Trophoblast cell (in vitro differentiated cells and primary cell): ENCODE measurements at regions not wholly inside any gene's neighbourhood (a gene's known extent, or its start where the extent isn't known, plus 50 kb on each side); places are given as distances from the start of the nearest gene placed in this dataset.

Source experiments
- DNase-seq, 2 donors: peaks; one replicate each; pipeline ENCODE4 v3.0.0-alpha.2; 2016
- H2AFZ ChIP-seq: 2 replicates; pipeline ENCODE4 v1.6.1; 2013; ENCODE audit warnings: low read length, moderate library complexity, mild to moderate bottlenecking; ENCODE audit not compliant: insufficient read depth, poor library complexity
- H2AK5ac ChIP-seq: 2 replicates; pipeline ENCODE4 v1.6.1; 2013; ENCODE audit warnings: mild to moderate bottlenecking, low read length
- H2BK120ac ChIP-seq: 2 replicates; pipeline ENCODE4 v1.6.1; 2013; ENCODE audit warnings: low read length, mild to moderate bottlenecking, moderate library complexity; ENCODE audit not compliant: insufficient read depth, poor library complexity
- H2BK12ac ChIP-seq: 2 replicates; pipeline ENCODE4 v1.6.1; 2013; ENCODE audit warnings: mild to moderate bottlenecking, low read length, moderate library complexity
- H2BK5ac ChIP-seq: 2 replicates; pipeline ENCODE4 v1.6.1; 2013; ENCODE audit warnings: low read length, low read depth, moderate library complexity, mild to moderate bottlenecking; ENCODE audit not compliant: poor library complexity
- H3K14ac ChIP-seq: 2 replicates; pipeline ENCODE4 v1.6.1; 2013; ENCODE audit warnings: mild to moderate bottlenecking, low read length
- H3K18ac ChIP-seq: 2 replicates; pipeline ENCODE4 v1.6.1; 2013; ENCODE audit warnings: mild to moderate bottlenecking, low read length
- H3K23ac ChIP-seq: 2 replicates; pipeline ENCODE4 v1.6.1; 2013; ENCODE audit warnings: low read length
- H3K27ac ChIP-seq: 2 replicates; pipeline ENCODE4 v1.5.1; 2013; ENCODE audit warnings: low read depth, mild to moderate bottlenecking, inconsistent platforms, low read length, moderate library complexity
- H3K27me3 ChIP-seq: 2 replicates; pipeline ENCODE4 v1.6.1; 2013; ENCODE audit warnings: inconsistent platforms, mild to moderate bottlenecking, low read length, moderate library complexity; ENCODE audit not compliant: insufficient read depth
- H3K36me3 ChIP-seq, 2 experiments: 1 replicate in 1 of 2; 2 replicates in 1 of 2; pipeline ENCODE4 v1.6.1; 2013; ENCODE audit warnings: low read length in 2 of 2, mild to moderate bottlenecking in 2 of 2, moderate library complexity in 1 of 2; ENCODE audit not compliant: insufficient read depth in 2 of 2, control insufficient read depth in 1 of 2
- H3K4ac ChIP-seq: 2 replicates; pipeline ENCODE4 v1.6.1; 2013; ENCODE audit warnings: low read depth, mild to moderate bottlenecking, low read length, moderate library complexity
- H3K4me1 ChIP-seq, 2 experiments: 1 replicate in 1 of 2; 2 replicates in 1 of 2; pipeline ENCODE4 v1.6.1; 2013; ENCODE audit warnings: low read length in 2 of 2, mild to moderate bottlenecking in 2 of 2, moderate library complexity in 1 of 2; ENCODE audit not compliant: insufficient read depth in 2 of 2, control insufficient read depth in 1 of 2
- H3K4me2 ChIP-seq: 2 replicates; pipeline ENCODE4 v1.6.1; 2013; ENCODE audit warnings: inconsistent platforms, mild to moderate bottlenecking, low read length, moderate library complexity
- H3K4me3 ChIP-seq: 2 replicates; pipeline ENCODE4 v1.5.1; 2013; ENCODE audit warnings: mild to moderate bottlenecking, low read depth, low read length, inconsistent platforms
- H3K79me1 ChIP-seq: one replicate; pipeline ENCODE4 v1.6.1; 2013; ENCODE audit warnings: low read length
- H3K79me2 ChIP-seq: 2 replicates; pipeline ENCODE4 v1.6.1; 2013; ENCODE audit warnings: low read length, mild to moderate bottlenecking; ENCODE audit not compliant: control insufficient read depth, insufficient read depth, poor library complexity
- H3K9ac ChIP-seq: 2 replicates; pipeline ENCODE4 v1.6.1; 2013; ENCODE audit warnings: mild to moderate bottlenecking, low read length
- H3K9me3 ChIP-seq: 2 replicates; pipeline ENCODE4 v1.6.1; 2013; ENCODE audit warnings: low read depth, mild to moderate bottlenecking, control low read depth, inconsistent platforms, low read length; ENCODE audit not compliant: insufficient read depth
- H4K12ac ChIP-seq: 2 replicates; pipeline ENCODE4 v1.6.1; 2013; ENCODE audit warnings: low read depth, mild to moderate bottlenecking, low read length, moderate library complexity
- H4K8ac ChIP-seq: 2 replicates; pipeline ENCODE4 v1.6.1; 2013; ENCODE audit warnings: low read depth, mild to moderate bottlenecking, low read length, moderate library complexity
- H4K91ac ChIP-seq: one replicate; pipeline ENCODE4 v1.6.1; 2013; ENCODE audit warnings: low read depth, mild to moderate bottlenecking, low read length, moderate library complexity
- WGBS: extraction: QIAGEN DNeasy Blood & Tissue Kit; methylation state at CpG from one replicate; pipeline ENCODE4 v1.1.7; 2013; ENCODE audit warnings: missing lambda C conversion rate; ENCODE audit not compliant: insufficient read length, insufficient coverage; ENCODE audit errors: extremely low coverage; 5-methylcytosine and 5-hydroxymethylcytosine counted together

- Histone ChIP-seq H2BK120ac (no peak overlapping the region), H3K36me3 (no peaks in the 10 kb centered on the region), H2BK12ac (no peak overlapping the region), H3K27ac (no peak overlapping the region), H3K23ac (no peak overlapping the region), H3K18ac (no peak overlapping the region), H2AK5ac (no peak overlapping the region), H3K79me1 (no peaks in the 10 kb centered on the region), H4K8ac (no peak overlapping the region), H3K9ac (no peak overlapping the region), H3K9me3 (peaks cover 6% of the 10 kb centered on the region), H3K4me1 (no peaks in the 10 kb centered on the region), H4K12ac (no peak overlapping the region), H2AFZ (no peak overlapping the region), H4K91ac (no peak overlapping the region), H3K14ac (no peak overlapping the region), H3K4me2 (no peak overlapping the region), H3K4ac (no peak overlapping the region), H3K4me3 (no peak overlapping the region), H2BK5ac (no peak overlapping the region), H3K79me2 (no peaks in the 10 kb centered on the region), H3K27me3 (no peaks in the 10 kb centered on the region)
- WGBS = no CpG with 5 or more reads among the region's 6 CpGs
- no peak for DNase-seq
Measured at GRCh38 chr2:60116161-60116875, 437.1 kb downstream of the BCL11A start.

- H3K18ac ChIP-seq = no peak overlapping the region
- no peak overlapping the region for H3K23ac ChIP-seq
- no peaks in the 10 kb centered on the region for H3K36me3 ChIP-seq
- no peak overlapping the region for H2AFZ ChIP-seq
- peaks cover 2% of the 10 kb centered on the region for H3K9me3 ChIP-seq
- no peak overlapping the region for H2BK120ac ChIP-seq
- no peak overlapping the region for H2BK5ac ChIP-seq
- H3K27ac ChIP-seq = no peak overlapping the region
- H2BK12ac ChIP-seq = no peak overlapping the region
- no peak overlapping the region for H3K4me2 ChIP-seq
- H3K14ac ChIP-seq = no peak overlapping the region
- WGBS = no CpG with 5 or more reads among the region's 1 CpG
- no peak overlapping the region for H4K12ac ChIP-seq
- H4K8ac ChIP-seq = no peak overlapping the region
- H3K4ac ChIP-seq = no peak overlapping the region
- no peaks in the 10 kb centered on the region for H3K79me1 ChIP-seq
- no peaks in the 10 kb centered on the region for H3K4me1 ChIP-seq
- no peak for DNase-seq
- H2AK5ac ChIP-seq = no peak overlapping the region
- no peak overlapping the region for H3K4me3 ChIP-seq
- H4K91ac ChIP-seq = no peak overlapping the region
- H3K27me3 ChIP-seq = no peaks in the 10 kb centered on the region
- no peak overlapping the region for H3K9ac ChIP-seq
- no peaks in the 10 kb centered on the region for H3K79me2 ChIP-seq
Measured at GRCh38 chr2:60109744-60110143, 443.7 kb downstream of the BCL11A start.

GRCh38 chr2:60106836-60107529 lies 446.5 kb downstream of the BCL11A start:
- Histone ChIP-seq H3K27ac (no peak overlapping the region), H4K91ac (no peak overlapping the region), H2BK120ac (no peak overlapping the region), H2AK5ac (no peak overlapping the region), H3K4me2 (no peak overlapping the region), H2BK5ac (no peak overlapping the region), H3K9me3 (no peaks in the 10 kb centered on the region), H3K36me3 (no peaks in the 10 kb centered on the region), H3K14ac (no peak overlapping the region), H4K8ac (no peak overlapping the region), H3K4me3 (no peak overlapping the region), H3K79me1 (no peaks in the 10 kb centered on the region), H3K4ac (no peak overlapping the region), H4K12ac (no peak overlapping the region), H2AFZ (no peak overlapping the region), H2BK12ac (no peak overlapping the region), H3K9ac (no peak overlapping the region), H3K79me2 (no peaks in the 10 kb centered on the region), H3K4me1 (no peaks in the 10 kb centered on the region), H3K27me3 (no peaks in the 10 kb centered on the region), H3K18ac (no peak overlapping the region), H3K23ac (no peak overlapping the region)
- no peak for DNase-seq
- WGBS = no CpG with 5 or more reads among the region's 2 CpGs

GRCh38 chr2:60105906-60106305 lies 447.5 kb downstream of the BCL11A start:
- WGBS = no CpG with 5 or more reads among the region's 7 CpGs
- Histone ChIP-seq H3K4ac (no peak overlapping the region), H2AFZ (no peak overlapping the region), H2BK120ac (no peak overlapping the region), H3K27ac (no peak overlapping the region), H4K12ac (no peak overlapping the region), H3K23ac (no peak overlapping the region), H3K4me2 (no peak overlapping the region), H3K36me3 (no peaks in the 10 kb centered on the region), H3K4me1 (no peaks in the 10 kb centered on the region), H3K9ac (no peak overlapping the region), H2BK5ac (no peak overlapping the region), H3K4me3 (no peak overlapping the region), H3K79me1 (no peaks in the 10 kb centered on the region), H3K27me3 (no peaks in the 10 kb centered on the region), H3K79me2 (no peaks in the 10 kb centered on the region), H3K14ac (no peak overlapping the region), H2AK5ac (no peak overlapping the region), H4K8ac (no peak overlapping the region), H3K18ac (no peak overlapping the region), H3K9me3 (no peaks in the 10 kb centered on the region), H4K91ac (no peak overlapping the region), H2BK12ac (no peak overlapping the region)
- no peak for DNase-seq
